22Rv1 (cell line): ENCODE measurements at regions not wholly inside any gene's neighbourhood (a gene's known extent, or its start where the extent isn't known, plus 50 kb on each side); places are given as distances from the start of the nearest gene placed in this dataset.

Source experiments
- CTCF ChIP-seq: fragments of 450-650 bp; IDR thresholded peaks from 2 replicates; pipeline ENCODE4 v1.5.1; 2017; ENCODE audit warnings: mild to moderate bottlenecking
- ZFX ChIP-seq: fragments of 450-650 bp; IDR thresholded peaks from 2 replicates; pipeline ENCODE4 v1.6.1; 2017; ENCODE audit warnings: antibody characterized with exemption, borderline replicate concordance

- TF ChIP-seq CTCF, result no peak
- TF ChIP-seq ZFX, result no peak
Measured at GRCh38 chr3:132255041-132255745, 62.0 kb upstream of the ACP3 start.
